PC-9 (cell line): ENCODE measurements at regions not wholly inside any gene's neighbourhood (a gene's known extent, or its start where the extent isn't known, plus 50 kb on each side); places are given as distances from the start of the nearest gene placed in this dataset.

ENCODE experiments used
- BruUV-seq: library from RNA; stranded (reverse); fragments of 400-500 nt; replicated peaks from 2 replicates; lab custom pipeline; 2021; lab: Mats Ljungman, UMichigan
- CTCF ChIA-PET: fragments of 300-600 bp; sonication (Branson Sonifier 250); formaldehyde crosslinking; loops from one replicate; lab custom pipeline; 2022; ENCODE audit warnings: antibody characterized with exemption; lab: Charles Lee
- POLR2A ChIA-PET: fragments of 300-600 bp; sonication (Branson Sonifier 250); formaldehyde crosslinking; loops from one replicate; lab custom pipeline; 2022; ENCODE audit warnings: antibody characterized with exemption; ENCODE audit not compliant: unreplicated experiment; lab: Charles Lee
- DNase-seq, 2 experiments: peaks; one replicate each; pipeline versions ENCODE4 v3.0.0 to v3.0.0-alpha.2; 2015 to 2022; ENCODE audit warnings: mixed read lengths in 1 of 2
- H2AFZ ChIP-seq: fragments of 200-600 bp; sonication (generic); 2 replicates; pipeline ENCODE4 v1.8.1; 2017; ENCODE audit warnings: antibody characterized with exemption
- H3F3A ChIP-seq: fragments of 200-600 bp; sonication (generic); 2 replicates; pipeline ENCODE4 v1.8.1; 2017; ENCODE audit warnings: antibody characterized with exemption, mild to moderate bottlenecking, low read depth; ENCODE audit not compliant: insufficient read depth
- H3K27ac ChIP-seq: fragments of 200-600 bp; sonication (generic); 2 replicates; pipeline ENCODE4 v1.6.1; 2016; ENCODE audit warnings: mixed run types
- H3K27me3 ChIP-seq: fragments of 200-600 bp; sonication (generic); 2 replicates; pipeline ENCODE4 v1.6.1; 2016; ENCODE audit warnings: low read depth, mixed run types; ENCODE audit not compliant: insufficient read depth
- H3K36me3 ChIP-seq: fragments of 200-600 bp; sonication (generic); 2 replicates; pipeline ENCODE4 v1.6.1; 2016; ENCODE audit warnings: low read depth, mixed run types
- H3K4me1 ChIP-seq: fragments of 200-600 bp; sonication (generic); replicated peaks from 2 replicates; pipeline ENCODE4 v1.6.1; 2016; ENCODE audit warnings: mixed run types; ENCODE audit not compliant: insufficient read depth
- H3K4me2 ChIP-seq: fragments of 200-600 bp; sonication (generic); 2 replicates; pipeline ENCODE4 v1.6.1; 2017; ENCODE audit warnings: mixed run types
- H3K4me3 ChIP-seq: fragments of 200-600 bp; sonication (generic); 2 replicates; pipeline ENCODE4 v1.6.1; 2016; ENCODE audit warnings: mixed run types
- H3K79me2 ChIP-seq: fragments of 200-600 bp; sonication (generic); 2 replicates; pipeline ENCODE4 v1.6.1; 2017; ENCODE audit warnings: low read depth, mixed run types
- H3K9me2 ChIP-seq: fragments of 200-600 bp; sonication (generic); 2 replicates; pipeline ENCODE4 v1.8.1; 2017; ENCODE audit warnings: mild to moderate bottlenecking; ENCODE audit not compliant: insufficient read depth
- H3K9me3 ChIP-seq: fragments of 200-600 bp; sonication (generic); 2 replicates; pipeline ENCODE4 v1.8.1; 2016; ENCODE audit warnings: low read depth; ENCODE audit not compliant: insufficient read depth
- H4K20me1 ChIP-seq: fragments of 200-600 bp; sonication (generic); 2 replicates; pipeline ENCODE4 v1.8.1; 2017; ENCODE audit not compliant: insufficient read depth
- EZH2 ChIP-seq: fragments of 200-600 bp; sonication (generic); IDR thresholded peaks from 2 replicates; pipeline ENCODE4 v1.8.0; 2017; ENCODE audit warnings: antibody characterized with exemption, low read depth
- intact Hi-C: fragments of 100-400 bp; cut with micrococcal nuclease; formaldehyde crosslinking; loops from one replicate; pipeline ENCODE4 v1.10.0; 2022; ENCODE audit not compliant: unreplicated experiment
- TF ChIP-seq, protein P1 (sequence below): fragments of 200-600 bp; sonication (generic); conservative IDR thresholded peaks from 2 replicates; pipeline ENCODE4 v1.6.1; 2017; ENCODE audit warnings: mixed run types, antibody characterized with exemption, mild to moderate bottlenecking, moderate library complexity

GRCh38 chr2:22282916-22283315 is 1102.1 kb upstream of the KLHL29 start:
- H3K27ac ChIP-seq = no peak overlapping the region
- no peak overlapping the region for H2AFZ ChIP-seq

GRCh38 chr2:22283436-22283835 is 1101.5 kb upstream of the KLHL29 start:
- no peaks in the 10 kb centered on the region for H3K9me3 ChIP-seq

More at GRCh38 chr2:22282916-22283315, 1102.1 kb upstream of the KLHL29 start:
- TF ChIP-seq, protein P1, sequence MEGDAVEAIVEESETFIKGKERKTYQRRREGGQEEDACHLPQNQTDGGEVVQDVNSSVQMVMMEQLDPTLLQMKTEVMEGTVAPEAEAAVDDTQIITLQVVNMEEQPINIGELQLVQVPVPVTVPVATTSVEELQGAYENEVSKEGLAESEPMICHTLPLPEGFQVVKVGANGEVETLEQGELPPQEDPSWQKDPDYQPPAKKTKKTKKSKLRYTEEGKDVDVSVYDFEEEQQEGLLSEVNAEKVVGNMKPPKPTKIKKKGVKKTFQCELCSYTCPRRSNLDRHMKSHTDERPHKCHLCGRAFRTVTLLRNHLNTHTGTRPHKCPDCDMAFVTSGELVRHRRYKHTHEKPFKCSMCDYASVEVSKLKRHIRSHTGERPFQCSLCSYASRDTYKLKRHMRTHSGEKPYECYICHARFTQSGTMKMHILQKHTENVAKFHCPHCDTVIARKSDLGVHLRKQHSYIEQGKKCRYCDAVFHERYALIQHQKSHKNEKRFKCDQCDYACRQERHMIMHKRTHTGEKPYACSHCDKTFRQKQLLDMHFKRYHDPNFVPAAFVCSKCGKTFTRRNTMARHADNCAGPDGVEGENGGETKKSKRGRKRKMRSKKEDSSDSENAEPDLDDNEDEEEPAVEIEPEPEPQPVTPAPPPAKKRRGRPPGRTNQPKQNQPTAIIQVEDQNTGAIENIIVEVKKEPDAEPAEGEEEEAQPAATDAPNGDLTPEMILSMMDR = no peak
- TF ChIP-seq EZH2 = no peak
- peaks cover 7% of the 10 kb centered on the region; the same call in 1 of the 2 replicates for H3K27me3 ChIP-seq
- H3K4me1 ChIP-seq = no peaks in the 10 kb centered on the region
- ChIA-PET POLR2A (no interaction called here), CTCF (no interaction called here)
- no peaks in the 10 kb centered on the region for H4K20me1 ChIP-seq
- no peaks in the 10 kb centered on the region for H3K79me2 ChIP-seq
- peaks cover 4% of the 10 kb centered on the region; the same call in 1 of the 2 replicates for H3K9me2 ChIP-seq
- H3F3A ChIP-seq = no peaks in the 10 kb centered on the region
- H3K4me3 ChIP-seq = no peak overlapping the region
- H3K4me2 ChIP-seq = no peak overlapping the region
- no peaks in the 10 kb centered on the region for H3K36me3 ChIP-seq
- H3K9me3 ChIP-seq = no peaks in the 10 kb centered on the region
- BruUV-seq = no TSS peak
- DNase-seq = no peak
- intact Hi-C loops = no loop called here

DNA sequence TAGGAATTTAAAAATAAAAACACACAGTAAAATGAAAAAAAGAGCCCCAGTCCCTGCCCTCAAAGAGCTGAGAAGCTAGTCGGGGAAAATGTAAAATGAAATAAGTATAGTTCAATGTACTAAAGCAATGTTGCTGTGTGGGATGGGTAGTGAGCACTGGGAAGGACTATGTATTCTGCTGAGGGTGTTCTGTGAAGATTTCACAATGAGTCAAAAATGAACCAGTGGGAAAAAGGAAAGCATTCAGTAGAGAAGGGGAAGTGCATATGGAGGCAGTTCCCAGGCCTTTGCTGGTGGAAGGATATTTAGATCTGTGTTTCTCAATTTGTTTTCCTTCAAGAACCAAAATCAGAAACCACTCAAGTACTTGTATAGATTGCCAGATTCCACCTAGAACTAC is 1094.7 kb upstream of the KLHL29 start:
- DNase-seq = no peak
- no TSS peak for BruUV-seq
- Histone ChIP-seq H3K27ac (no peak overlapping the region), H3K36me3 (no peaks in the 10 kb centered on the region), H3K4me1 (no peaks in the 10 kb centered on the region), H3K4me3 (no peak overlapping the region), H2AFZ (no peak overlapping the region), H3K79me2 (no peaks in the 10 kb centered on the region), H3K4me2 (no peak overlapping the region), H3K27me3 (no peaks in the 10 kb centered on the region), H3F3A (no peaks in the 10 kb centered on the region), H4K20me1 (no peaks in the 10 kb centered on the region), H3K9me2 (peaks cover 4% of the 10 kb centered on the region; the same call in 1 of the 2 replicates), H3K9me3 (no peaks in the 10 kb centered on the region)
- TF ChIP-seq EZH2 = no peak
- TF ChIP-seq, protein P1 = no peak
- POLR2A ChIA-PET = no interaction called here
- CTCF ChIA-PET = no interaction called here
- intact Hi-C loops = no loop called here

More at GRCh38 chr2:22283436-22283835, 1101.5 kb upstream of the KLHL29 start:
- peaks cover 4% of the 10 kb centered on the region; the same call in 1 of the 2 replicates for H3K9me2 ChIP-seq
- H3K4me1 ChIP-seq = no peaks in the 10 kb centered on the region
- no peak for TF ChIP-seq EZH2
- TF ChIP-seq, protein P1 = no peak
- no peak overlapping the region for H3K4me3 ChIP-seq
- no peak overlapping the region for H3K27ac ChIP-seq
- no peaks in the 10 kb centered on the region for H4K20me1 ChIP-seq
- H3K36me3 ChIP-seq = no peaks in the 10 kb centered on the region
- intact Hi-C loops = no loop called here
- H3K27me3 ChIP-seq = peaks cover 7% of the 10 kb centered on the region; the same call in 1 of the 2 replicates
- no peak overlapping the region for H2AFZ ChIP-seq
- no peak for DNase-seq
- no peaks in the 10 kb centered on the region for H3K79me2 ChIP-seq
- H3K4me2 ChIP-seq = no peak overlapping the region
- BruUV-seq = no TSS peak
- POLR2A ChIA-PET = no interaction called here
- no peaks in the 10 kb centered on the region for H3F3A ChIP-seq
- CTCF ChIA-PET = no interaction called here
